GM13977 (cell line): ENCODE measurements at regions not wholly inside any gene's neighbourhood (a gene's known extent, or its start where the extent isn't known, plus 50 kb on each side); places are given as distances from the start of the nearest gene placed in this dataset.

Experiments
- DNase-seq: peaks from one replicate; pipeline ENCODE4 v3.0.0; 2012; ENCODE audit warnings: low spot score
- CTCF ChIP-seq: IDR thresholded peaks from 2 replicates; pipeline ENCODE4 v1.5.1; 2012; ENCODE audit warnings: mild to moderate bottlenecking, control low read depth; ENCODE audit not compliant: insufficient read depth; ENCODE audit errors: extremely low read depth, missing control alignments
- in situ Hi-C: fragments of 300-500 bp; cut with MboI; formaldehyde crosslinking; loops from one replicate; pipeline ENCODE4 v1.12.0; 2022; ENCODE audit warnings: low sequenced_read_pairs, low pct_unique_long_range_greater_than_20kb, mixed read lengths, inconsistent platforms; ENCODE audit not compliant: unreplicated experiment

- no peak for TF ChIP-seq CTCF
- no peak for DNase-seq
- in situ Hi-C loops = no loop called here
Observed at GRCh38 chr7:106763717-106764116, 101.4 kb upstream of the PIK3CG start.

- in situ Hi-C loops = no loop called here
- DNase-seq = no peak
- TF ChIP-seq CTCF = no peak
Observed at GRCh38 chr7:106765727-106766355, 99.2 kb upstream of the PIK3CG start.

- in situ Hi-C loops = no loop called here
- no peak for TF ChIP-seq CTCF
- DNase-seq = no peak
Observed at GRCh38 chr7:106766551-106766950, 98.5 kb upstream of the PIK3CG start.

GRCh38 chr7:106767078-106767477, 98.0 kb upstream of the PIK3CG start:
- in situ Hi-C loops = no loop called here
- DNase-seq = no peak

GRCh38 chr7:106767498-106768323, 97.4 kb upstream of the PIK3CG start:
- in situ Hi-C loops = no loop called here
- DNase-seq = no peak
- no peak for TF ChIP-seq CTCF

More at GRCh38 chr7:106767078-106767477, 98.0 kb upstream of the PIK3CG start:
- TF ChIP-seq CTCF = no peak

- no peak for TF ChIP-seq CTCF
- in situ Hi-C loops = no loop called here
- peak; percentile 30 for DNase-seq
Observed at GRCh38 chr7:106768324-106768751, 96.7 kb upstream of the PIK3CG start.
